Jurkat, Clone E6-1 (cell line): ENCODE measurements at regions not wholly inside any gene's neighbourhood (a gene's known extent, or its start where the extent isn't known, plus 50 kb on each side); places are given as distances from the start of the nearest gene placed in this dataset.
"Not testable (repeated sequence)": the region's sequence is repeated elsewhere in the genome, so short reads cannot be mapped to it uniquely, and the experiment has no call there.

Experiments used
- DNase-seq: peaks from one replicate; pipeline ENCODE4 v3.0.0-alpha.2; 2011; ENCODE audit warnings: low read depth, low spot score
- H3K4me3 ChIP-seq: 2 replicates; pipeline ENCODE4 v1.5.1; 2011; ENCODE audit warnings: mild to moderate bottlenecking, low read length, control low read depth, moderate library complexity

GRCh38 chr13:75993241-75993640, 357.1 kb downstream of the LMO7 start:
- DNase-seq = no peak
- H3K4me3 ChIP-seq = no peak overlapping the region

GRCh38 chr13:75986818-75987217, 350.7 kb downstream of the LMO7 start:
- DNase-seq = no peak
- H3K4me3 ChIP-seq = no peak overlapping the region

GRCh38 chr13:75985132-75985531, 349.0 kb downstream of the LMO7 start:
- no peak for DNase-seq
- H3K4me3 ChIP-seq = no peak overlapping the region

GRCh38 chr13:75978818-75979217, 342.7 kb downstream of the LMO7 start:
- H3K4me3 ChIP-seq = no peak overlapping the region
- DNase-seq = no peak

GRCh38 chr13:75968103-75968838, 332.1 kb downstream of the LMO7 start:
- DNase-seq = no peak

GRCh38 chr13:75963302-75963701, 327.2 kb downstream of the LMO7 start:
- DNase-seq = no peak

More at GRCh38 chr13:75968103-75968838, 332.1 kb downstream of the LMO7 start:
- H3K4me3 ChIP-seq = no peak overlapping the region

GRCh38 chr13:75961911-75962310, 325.8 kb downstream of the LMO7 start:
- DNase-seq = no peak
- no peak overlapping the region for H3K4me3 ChIP-seq

More at GRCh38 chr13:75963302-75963701, 327.2 kb downstream of the LMO7 start:
- H3K4me3 ChIP-seq = no peak overlapping the region

- no peak for DNase-seq
- no peak overlapping the region for H3K4me3 ChIP-seq
Observed at GRCh38 chr13:75960538-75960994, 324.4 kb downstream of the LMO7 start.

- DNase-seq = no peak
- H3K4me3 ChIP-seq = no peak overlapping the region
Observed at GRCh38 chr13:75959861-75960481, 323.8 kb downstream of the LMO7 start.

GRCh38 chr13:75953589-75953988, 317.5 kb downstream of the LMO7 start:
- DNase-seq, H3K4me3 ChIP-seq: not testable (repeated sequence)

GRCh38 chr13:75947448-75947847, 311.3 kb downstream of the LMO7 start:
- no peak for DNase-seq
- no peak overlapping the region for H3K4me3 ChIP-seq

GRCh38 chr13:75946536-75947284, 310.6 kb downstream of the LMO7 start:
- DNase-seq = no peak
- H3K4me3 ChIP-seq = no peak overlapping the region

- H3K4me3 ChIP-seq = no peak overlapping the region
- DNase-seq = no peak
Observed at GRCh38 chr13:75945841-75946482, 309.8 kb downstream of the LMO7 start.

- H3K4me3 ChIP-seq = no peak overlapping the region
- DNase-seq = no peak
Observed at GRCh38 chr13:75938811-75939560, 302.9 kb downstream of the LMO7 start.

- no peak for DNase-seq
- H3K4me3 ChIP-seq = no peak overlapping the region
Observed at GRCh38 chr13:75936791-75937190, 300.7 kb downstream of the LMO7 start.

- H3K4me3 ChIP-seq = no peak overlapping the region
- no peak for DNase-seq
Observed at GRCh38 chr13:75935805-75936204, 299.7 kb downstream of the LMO7 start.

GRCh38 chr13:75934889-75935288, 298.8 kb downstream of the LMO7 start:
- DNase-seq = no peak
- H3K4me3 ChIP-seq = no peak overlapping the region

GRCh38 chr13:75932636-75933035, 296.5 kb downstream of the LMO7 start:
- H3K4me3 ChIP-seq = no peak overlapping the region
- no peak for DNase-seq

GRCh38 chr13:75931116-75931515, 295.0 kb downstream of the LMO7 start:
- no peak for DNase-seq
- H3K4me3 ChIP-seq = no peak overlapping the region
